Spleen (tissue), 7 donors: ENCODE measurements at regions not wholly inside any gene's neighbourhood (a gene's known extent, or its start where the extent isn't known, plus 50 kb on each side); places are given as distances from the start of the nearest gene placed in this dataset.

Experiments
- CTCF ChIP-seq, 11 experiments: fragments of 200-600 bp in 7 of 11; fragments of 450-650 bp in 4 of 11; sonication (generic) in 4 of 11; IDR thresholded peaks in 8 of 11; conservative IDR thresholded peaks in 3 of 11; 1 replicate in 7 of 11; 2 replicates in 4 of 11; pipeline versions ENCODE4 v1.4.0 to v1.8.0; 2016 to 2021; ENCODE audit warnings: antibody characterized with exemption in 11 of 11, inconsistent platforms in 4 of 11, mild to moderate bottlenecking in 1 of 11
- POLR2A ChIP-seq, 3 donors: fragments of 450-650 bp; IDR thresholded peaks; one replicate each; pipeline ENCODE4 v1.5.1; 2017; ENCODE audit warnings: antibody characterized with exemption in 3 of 3, mild to moderate bottlenecking in 1 of 3
- donor health status: DM: no; HTN: no; CAD: no; lungs with moderate emphysema.
- donor health status: DM: no; HTN: no; CAD: no.
- donor health status: DM: no; HTN: no; CAD: no.

GRCh38 chr3:30341851-30342250 lies 264.6 kb upstream of the TGFBR2 start:
- TF ChIP-seq CTCF (IDR thresholded peaks at IDR 0.05 in 8 of 11, conservative IDR thresholded peaks at IDR 0.05 in 3 of 11) (no peak), POLR2A (IDR thresholded peaks at IDR 0.05) (no peak)
